NCI-H526 treated with DMSO at 0.1 percent for 48 hours (cell line): ENCODE measurements at regions not wholly inside any gene's neighbourhood (a gene's known extent, or its start where the extent isn't known, plus 50 kb on each side); places are given as distances from the start of the nearest gene placed in this dataset.

Experiments used
- DNase-seq: peaks from one replicate; lab custom pipeline; 2025; lab: John Stamatoyannopoulos, UW

DNA sequence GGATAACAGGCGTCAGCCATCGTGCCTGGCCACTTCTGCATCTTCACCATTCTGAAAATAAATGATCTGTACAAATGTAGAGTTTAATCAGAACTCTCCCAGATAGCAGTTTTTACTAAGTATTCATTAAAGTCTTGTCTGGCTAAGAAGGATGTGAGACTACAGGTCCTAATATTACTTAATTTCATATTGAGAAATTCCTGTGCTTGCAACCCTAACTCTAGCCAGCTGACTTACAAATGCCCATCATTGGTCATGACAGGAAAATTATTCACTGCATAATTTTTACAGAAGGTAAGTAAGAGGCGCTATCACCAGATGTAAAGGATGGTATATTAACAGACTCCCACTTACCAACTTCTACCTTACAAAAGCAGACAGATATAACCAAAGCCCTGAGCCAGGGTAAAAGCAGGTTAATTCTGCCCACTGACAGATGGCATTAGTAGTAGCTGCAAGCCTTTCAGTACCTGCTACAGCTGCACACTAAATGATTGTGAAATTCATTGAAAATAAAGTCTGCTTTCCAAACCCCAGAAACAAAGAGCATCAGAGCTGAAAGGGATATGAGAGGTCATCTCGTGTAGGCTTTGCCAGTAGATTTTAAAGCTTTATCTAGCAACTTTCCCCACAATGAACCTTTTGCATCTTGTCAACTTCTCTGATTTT is 55.9 kb upstream of the FOXN2 start:
- DNase-seq = no peak

DNA sequence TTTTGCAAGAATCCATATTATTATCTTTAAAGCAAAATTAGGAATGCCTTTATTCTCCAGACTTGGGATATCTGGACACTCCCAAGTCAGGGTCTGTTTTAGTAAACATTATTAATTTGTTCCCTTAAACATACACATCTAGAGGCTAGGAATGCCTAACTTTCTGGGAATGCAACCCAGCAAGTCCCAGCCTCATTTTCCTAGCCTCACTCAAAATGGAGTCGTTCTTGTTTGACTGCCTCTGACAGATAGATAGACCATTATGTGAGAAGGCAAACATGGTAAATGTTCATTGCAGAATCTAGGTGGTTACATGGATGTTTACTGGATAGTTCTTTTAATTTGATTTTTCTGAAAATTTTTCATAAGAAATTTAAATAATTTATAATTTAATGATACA is 54.7 kb upstream of the FOXN2 start:
- DNase-seq = no peak

DNA sequence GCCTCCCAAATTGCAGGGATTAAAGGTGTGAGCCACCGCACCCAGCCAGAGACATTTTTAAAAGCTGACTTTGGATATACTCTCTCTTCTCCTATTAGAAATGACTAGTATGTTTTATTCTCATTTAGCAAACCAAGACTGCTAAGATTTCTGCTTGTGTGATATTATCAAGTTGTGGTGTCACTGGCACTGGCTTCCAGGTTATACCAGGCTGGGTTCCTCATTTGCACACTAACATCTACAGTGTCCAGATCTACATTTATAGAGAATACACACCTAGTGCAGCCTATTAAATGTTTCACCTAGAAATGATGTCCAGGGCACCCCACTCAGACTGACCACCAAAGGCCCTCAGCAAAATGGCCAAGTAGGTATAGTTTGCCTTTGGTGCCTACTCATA is 49.9 kb upstream of the FOXN2 start:
- no peak for DNase-seq
